NCI-H1436 treated with DMSO at 0.1 percent for 48 hours (cell line): ENCODE measurements at regions not wholly inside any gene's neighbourhood (a gene's known extent, or its start where the extent isn't known, plus 50 kb on each side); places are given as distances from the start of the nearest gene placed in this dataset.

Experiments used
- DNase-seq: peaks from one replicate; lab custom pipeline; 2025; lab: John Stamatoyannopoulos, UW

DNA sequence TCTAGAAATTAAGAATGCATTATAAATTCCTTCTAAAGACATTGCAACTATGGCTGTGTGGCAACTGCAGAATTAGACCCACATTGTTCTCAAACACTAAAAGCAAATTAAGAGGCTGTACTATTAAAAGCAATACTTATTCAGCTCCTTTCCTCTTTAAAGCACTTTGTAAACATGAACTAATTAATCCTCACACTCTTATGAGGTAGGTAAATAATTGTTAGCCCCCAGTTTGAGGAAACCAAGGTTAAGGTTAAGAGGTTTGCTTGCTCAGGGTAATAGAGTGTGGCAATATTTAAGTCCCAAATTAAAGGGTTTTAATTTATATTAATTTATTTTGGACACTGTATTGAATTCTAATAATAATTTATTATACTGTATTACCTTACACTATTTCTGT, 553.8 kb downstream of the LRRIQ3 start:
- DNase-seq: no peak

- DNase-seq: no peak
Observed at GRCh38 chr1:73639494-73639893, 558.5 kb downstream of the LRRIQ3 start.

DNA sequence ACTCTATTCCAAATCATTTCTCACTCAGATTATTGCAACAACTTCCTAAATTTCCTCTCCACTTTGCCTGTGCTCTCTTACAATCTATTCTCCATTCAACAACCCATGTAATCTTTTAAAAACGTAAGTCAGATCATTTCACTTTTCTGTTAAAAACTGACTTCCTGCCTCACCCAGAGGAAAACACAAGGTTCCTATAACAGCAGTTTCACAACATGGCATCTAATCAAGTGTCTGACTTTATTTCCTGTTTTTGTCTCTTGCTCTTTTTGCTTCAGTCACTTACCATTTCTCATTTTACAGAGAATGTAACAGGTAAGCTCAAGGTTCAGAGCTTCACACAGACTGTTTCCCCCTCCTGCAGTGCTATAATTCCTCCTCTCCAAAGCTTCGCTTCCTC, 560.7 kb downstream of the LRRIQ3 start:
- no peak for DNase-seq

- DNase-seq: no peak
Observed at GRCh38 chr1:73635021-73635420, 563.0 kb downstream of the LRRIQ3 start.

GRCh38 chr1:73627723-73628122, 570.3 kb downstream of the LRRIQ3 start:
- no peak for DNase-seq

DNA sequence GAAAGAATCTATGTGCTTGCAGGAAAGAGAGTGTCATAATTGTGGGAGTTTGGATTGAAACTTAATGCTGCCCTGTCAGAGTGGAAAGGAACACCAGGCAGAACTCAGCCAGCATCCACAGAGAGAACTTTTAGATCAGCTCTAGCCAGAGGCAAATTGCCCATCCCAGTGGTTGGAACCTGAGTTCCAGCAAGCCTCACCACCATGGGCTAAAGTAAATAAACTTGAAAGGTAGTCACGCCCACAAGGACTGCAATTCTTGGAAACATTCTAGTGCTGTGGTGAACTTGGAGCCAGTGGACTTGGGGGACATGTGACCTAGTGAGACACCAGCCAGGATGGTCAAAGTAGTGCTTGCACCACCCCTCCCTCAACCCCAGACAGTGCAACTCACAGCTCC, 571.6 kb downstream of the LRRIQ3 start:
- DNase-seq: no peak

DNA sequence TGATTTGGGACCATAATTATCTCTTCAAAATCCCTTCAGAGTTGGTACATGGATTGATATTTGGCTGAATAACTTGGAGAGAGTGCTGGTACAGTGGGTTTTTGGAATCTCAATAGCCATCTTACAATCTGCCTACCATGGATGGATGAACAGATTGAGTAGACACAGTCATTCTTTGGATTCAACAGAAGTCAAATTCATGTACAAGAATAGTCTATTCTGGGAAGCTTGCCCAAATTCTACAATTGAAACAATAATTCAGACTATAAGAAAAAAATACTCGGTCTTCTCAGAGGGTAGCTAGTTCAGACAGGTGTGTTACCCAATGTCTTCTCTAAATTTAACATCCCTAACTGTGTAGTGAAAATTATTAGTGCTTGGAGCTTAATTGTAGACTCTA, 574.0 kb downstream of the LRRIQ3 start:
- no peak for DNase-seq

DNA sequence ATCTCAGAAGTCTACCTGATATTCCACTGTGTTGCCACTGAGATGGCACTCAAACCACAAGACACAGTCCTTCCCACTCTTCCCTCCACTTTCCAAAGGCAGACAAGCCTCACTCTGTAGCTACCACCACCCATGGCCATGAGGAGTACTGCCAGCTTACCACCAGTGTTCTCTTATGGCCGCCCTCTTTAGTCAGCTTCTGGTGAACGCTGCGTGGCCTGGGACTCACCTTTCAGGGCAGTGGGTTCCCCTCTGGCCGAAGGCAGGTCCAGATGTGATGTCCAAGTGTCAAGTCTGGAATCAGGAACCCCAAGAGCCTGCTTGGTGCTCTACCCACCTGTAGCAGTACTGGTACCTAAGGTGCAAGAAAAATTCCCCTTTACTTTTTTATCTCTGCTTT, 580.8 kb downstream of the LRRIQ3 start:
- no peak for DNase-seq

GRCh38 chr1:73611681-73612080, 586.3 kb downstream of the LRRIQ3 start:
- DNase-seq: no peak

DNA sequence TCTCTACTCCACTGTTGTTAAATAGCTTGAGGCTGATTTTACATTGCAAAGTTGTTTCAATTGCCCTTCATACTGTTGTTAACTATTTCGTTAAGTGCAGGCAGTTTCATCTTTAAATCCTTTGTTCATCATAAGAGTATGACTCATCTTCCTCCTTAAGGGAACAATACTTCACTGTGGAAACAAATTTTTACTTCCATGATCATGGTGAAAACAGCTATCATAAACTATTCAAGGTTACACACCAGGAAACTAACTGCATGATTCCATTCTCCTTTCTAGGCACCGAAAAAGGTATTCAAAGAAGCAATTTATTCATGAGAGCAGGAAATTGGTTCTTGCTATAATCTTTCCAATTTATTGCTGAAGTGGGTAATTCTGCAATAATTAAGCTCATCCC, 593.2 kb downstream of the LRRIQ3 start:
- no peak for DNase-seq

DNA sequence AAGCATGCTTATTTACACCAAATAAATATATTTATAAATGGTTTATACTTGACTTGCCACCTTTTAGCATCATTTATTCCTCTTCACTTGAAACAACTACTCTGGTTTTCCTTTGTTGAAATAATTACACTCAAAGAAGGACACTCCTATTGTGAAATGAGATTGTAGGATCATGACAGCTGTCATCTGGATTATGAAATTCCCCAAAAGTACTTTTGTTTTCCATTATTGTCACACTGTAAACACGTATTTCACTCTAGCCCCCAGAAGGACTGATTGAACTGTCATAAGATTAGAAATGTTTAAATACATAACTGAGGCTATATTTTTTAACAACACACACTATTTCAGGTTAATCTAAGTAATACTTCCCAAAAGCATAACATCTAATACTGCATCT, 593.8 kb downstream of the LRRIQ3 start:
- DNase-seq: no peak

GRCh38 chr1:73593804-73594203, 604.2 kb downstream of the LRRIQ3 start:
- no peak for DNase-seq

DNA sequence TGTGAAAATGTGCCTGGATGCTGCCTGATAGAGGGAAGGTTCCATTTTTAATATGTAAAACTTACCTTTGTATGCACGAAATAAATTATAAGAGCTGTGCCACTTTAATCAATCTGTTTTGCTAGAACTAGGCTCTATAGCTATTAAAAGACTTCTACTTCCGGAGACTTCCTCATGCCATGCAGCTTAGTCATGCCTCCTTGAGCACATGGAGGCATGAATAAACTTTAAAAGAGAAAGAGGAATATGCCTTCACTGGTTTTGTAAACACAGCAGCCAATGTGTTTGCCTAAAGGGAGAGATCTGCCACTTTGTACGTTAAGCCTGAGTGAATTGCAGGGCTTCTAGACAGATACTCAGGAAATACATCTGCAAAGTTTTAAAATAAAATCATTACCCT, 604.6 kb downstream of the LRRIQ3 start:
- DNase-seq: no peak

GRCh38 chr1:73587080-73587479, 610.9 kb downstream of the LRRIQ3 start:
- DNase-seq: no peak

- DNase-seq: no peak
Observed at GRCh38 chr1:73577206-73577605, 620.8 kb downstream of the LRRIQ3 start.

DNA sequence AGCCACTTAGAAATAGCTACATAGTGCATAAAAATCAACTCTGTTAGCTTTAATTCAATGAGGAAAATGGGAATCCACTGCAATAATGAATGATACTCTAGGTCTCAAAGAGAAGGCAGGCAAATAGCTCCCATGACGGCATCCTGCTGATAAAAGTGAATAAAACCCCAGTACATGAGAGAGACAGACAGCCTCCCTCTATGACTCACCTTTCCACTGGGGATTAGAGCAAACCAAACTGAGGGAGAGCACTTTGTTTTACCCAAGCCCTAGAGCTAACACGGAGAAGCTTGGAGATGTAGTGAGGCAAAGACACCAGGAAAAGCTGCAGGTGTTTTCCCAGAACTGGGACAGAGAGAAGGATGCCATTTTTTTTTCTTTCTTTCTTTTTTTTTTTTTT, 621.9 kb downstream of the LRRIQ3 start:
- no peak for DNase-seq

DNA sequence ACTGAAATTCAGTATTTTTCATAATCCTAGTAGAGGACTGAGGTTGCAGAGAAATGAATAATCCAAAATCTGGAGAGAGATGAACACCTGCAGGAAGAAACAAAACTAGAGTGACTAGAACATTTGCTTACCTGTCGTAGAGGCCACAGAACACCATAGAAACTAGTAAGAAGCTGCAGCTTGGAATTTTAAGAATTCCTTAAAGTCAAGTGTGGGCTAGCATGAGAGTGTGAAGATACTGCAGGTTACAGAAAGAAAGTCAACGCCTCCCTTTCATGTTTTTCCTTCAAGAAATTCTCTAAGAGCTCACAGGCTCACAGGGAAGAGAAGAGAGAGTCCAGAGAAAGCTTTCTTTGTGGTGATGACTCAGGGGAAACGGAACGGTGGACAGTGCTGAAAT, 633.7 kb downstream of the LRRIQ3 start:
- no peak for DNase-seq

DNA sequence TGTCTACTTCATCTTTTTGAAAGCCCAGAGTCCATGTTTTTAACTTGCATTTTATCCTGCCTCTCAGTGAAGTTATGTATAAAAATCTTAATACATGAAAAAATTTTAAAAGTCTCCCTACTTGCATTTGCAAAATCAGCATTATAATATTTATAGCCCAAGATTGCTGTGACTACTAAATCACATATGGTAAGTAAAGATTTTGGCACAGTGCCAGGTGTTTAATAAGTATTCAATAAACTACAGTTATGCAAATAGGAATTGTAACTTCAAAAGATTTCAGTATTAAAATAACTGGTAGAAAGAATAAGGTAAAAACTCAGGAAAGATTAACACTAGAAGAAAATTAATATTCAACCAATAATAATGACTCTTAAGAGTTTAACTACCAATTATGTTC, 641.7 kb downstream of the LRRIQ3 start:
- DNase-seq: no peak

DNA sequence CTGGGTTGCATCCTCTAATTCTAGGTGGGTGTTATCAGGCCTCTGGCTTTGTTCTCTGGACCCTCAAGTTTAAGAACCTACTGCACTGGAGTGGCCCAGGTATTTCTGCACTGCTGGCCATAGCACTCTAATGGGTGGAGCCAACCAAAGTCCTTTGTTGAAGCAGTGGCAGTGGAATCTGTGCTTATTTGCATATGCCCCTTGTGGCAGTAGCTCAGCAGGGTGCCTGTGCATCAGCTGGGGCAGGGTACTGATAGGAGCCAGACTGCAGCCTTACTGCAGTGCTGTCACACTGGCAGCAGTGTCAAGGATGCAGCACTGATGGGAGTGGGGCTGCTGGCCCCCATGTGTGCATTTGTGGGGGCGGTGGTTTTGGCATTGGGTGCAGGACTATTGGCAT, 660.6 kb downstream of the LRRIQ3 start:
- no peak for DNase-seq

GRCh38 chr1:73517603-73518191, 680.3 kb downstream of the LRRIQ3 start:
- DNase-seq: no peak

DNA sequence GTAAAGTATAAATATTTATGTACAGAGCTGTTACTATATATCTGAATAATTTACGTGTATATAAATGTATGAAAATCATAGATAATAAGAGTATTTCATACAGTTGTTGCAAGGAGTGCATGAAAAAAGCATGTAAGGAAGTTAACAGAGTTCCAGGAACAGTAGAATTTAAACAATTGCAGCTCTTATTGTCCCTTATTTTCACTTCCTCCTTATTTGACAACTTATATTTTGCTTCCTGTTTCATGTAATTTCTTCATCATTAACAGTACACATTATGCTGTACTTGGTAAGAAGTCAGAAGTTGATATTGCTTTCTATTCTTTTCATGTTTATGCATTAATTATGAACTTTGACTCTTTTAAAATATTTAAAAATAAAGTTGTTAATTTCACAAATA, 681.5 kb downstream of the LRRIQ3 start:
- DNase-seq: no peak

DNA sequence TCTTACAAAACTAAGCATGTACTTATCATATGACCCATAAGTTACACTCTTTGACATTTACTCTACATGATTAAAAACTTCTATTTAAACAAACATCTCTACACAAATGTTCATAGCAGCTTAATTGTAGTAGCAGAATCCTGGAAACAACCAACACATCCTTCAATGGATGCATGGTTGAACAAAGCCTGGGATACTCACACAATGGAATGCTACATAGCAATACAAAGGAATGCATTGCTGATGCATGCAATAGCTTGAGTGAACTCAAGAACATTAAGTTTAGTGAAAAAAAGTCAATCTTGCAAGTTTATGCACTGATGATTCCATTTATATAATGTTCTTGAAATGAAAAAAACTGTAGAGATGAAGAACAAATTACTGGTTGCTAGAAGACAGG, 686.9 kb downstream of the LRRIQ3 start:
- no peak for DNase-seq

DNA sequence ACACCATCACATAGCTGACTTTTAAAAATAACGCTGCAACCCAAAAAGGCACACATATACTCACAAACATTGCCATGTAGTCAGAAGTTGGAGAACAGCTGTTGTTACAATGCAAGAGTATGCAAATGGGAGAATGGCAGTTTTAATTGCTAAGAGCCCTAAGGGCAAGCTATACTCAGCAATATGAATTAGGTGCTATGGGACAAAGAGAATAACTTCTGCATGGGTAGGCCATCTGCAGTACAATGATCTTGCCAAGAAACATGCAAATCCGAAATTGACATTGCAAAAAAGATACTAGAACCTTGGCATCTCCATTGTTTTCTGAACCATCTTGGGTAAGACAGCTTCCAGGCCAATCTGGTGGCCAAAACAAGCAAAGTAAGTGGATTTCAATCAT, 697.8 kb downstream of the LRRIQ3 start:
- DNase-seq: no peak

DNA sequence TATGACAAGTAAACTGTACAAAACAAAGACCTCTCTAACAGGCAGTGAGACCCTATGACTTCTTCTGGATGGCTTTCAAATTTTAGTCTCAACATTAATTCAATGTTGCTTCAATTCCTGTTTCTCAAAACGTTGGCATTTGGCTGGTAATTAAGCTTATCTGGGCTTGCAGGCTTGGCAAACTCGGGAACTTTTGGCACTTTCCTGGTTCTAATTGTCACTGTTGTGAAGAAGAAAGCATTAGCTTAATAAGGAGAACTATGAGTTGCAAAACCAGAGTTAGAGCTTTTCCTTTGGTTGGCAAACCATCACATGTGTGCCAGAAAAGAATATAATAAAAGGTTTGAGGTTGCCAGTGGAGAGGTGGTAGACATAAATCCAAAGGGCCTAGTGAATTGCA, 698.3 kb downstream of the LRRIQ3 start:
- no peak for DNase-seq

DNA sequence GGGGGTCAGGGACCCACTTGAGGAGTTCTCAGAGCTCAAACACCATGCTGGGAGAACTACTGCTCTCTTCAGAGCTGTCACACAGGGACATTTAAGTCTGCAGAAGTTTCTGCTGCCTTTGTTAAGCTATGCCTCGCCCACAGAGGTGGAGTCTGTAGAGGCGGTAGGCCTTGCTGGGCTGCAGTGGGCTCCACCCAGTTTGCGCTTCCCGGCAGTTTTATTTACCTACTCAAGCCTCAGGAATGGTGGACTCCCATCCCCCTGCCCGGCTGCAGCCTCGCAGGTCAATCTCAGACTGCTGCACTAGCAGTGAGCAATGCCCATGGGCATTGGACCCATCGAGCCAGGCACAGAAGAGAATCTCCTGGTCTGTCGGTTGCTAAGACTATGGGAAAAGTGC, 706.4 kb downstream of the LRRIQ3 start:
- no peak for DNase-seq
